IMR-90 (cell line): ENCODE measurements at regions not wholly inside any gene's neighbourhood (a gene's known extent, or its start where the extent isn't known, plus 50 kb on each side); places are given as distances from the start of the nearest gene placed in this dataset.
A peak's percentile ranks its signal among the peaks of the same experiment; 100 is the strongest.

ENCODE experiments used
- ATAC-seq: fragments of 200-7000 bp; cut with Tn5 transposase; 2 replicates; pipeline ENCODE4 v1.9.1; 2020; ENCODE audit warnings: low read depth, mild to moderate bottlenecking, moderate library complexity
- BruUV-seq: library from RNA; stranded (reverse); fragments of 400-500 nt; replicated peaks from 2 replicates; lab custom pipeline; 2021; lab: Mats Ljungman, UMichigan
- CTCF ChIA-PET: fragments of 300-600 bp; formaldehyde crosslinking; extraction: SDS; loops from one replicate; lab custom pipeline; 2021; ENCODE audit warnings: antibody characterized with exemption; lab: Yijun Ruan, JAX
- POLR2A ChIA-PET: fragments of 300-600 bp; sonication (Branson Sonifier 250); formaldehyde crosslinking; loops from one replicate; lab custom pipeline; 2022; ENCODE audit warnings: antibody characterized with exemption; ENCODE audit not compliant: unreplicated experiment; lab: Charles Lee
- DNase-seq: peaks from one replicate; pipeline ENCODE4 v3.0.0; 2013
- H2AFZ ChIP-seq: replicated peaks from 2 replicates; pipeline ENCODE3; 2013; ENCODE audit warnings: low read length, mild to moderate bottlenecking; ENCODE audit not compliant: poor library complexity
- H2AK5ac ChIP-seq: 2 replicates; pipeline ENCODE4 v1.6.1; 2013; ENCODE audit warnings: low read depth, low read length, inconsistent platforms
- H2AK9ac ChIP-seq: replicated peaks from 2 replicates; pipeline ENCODE3; 2013; ENCODE audit warnings: mild to moderate bottlenecking, low read depth, low read length, moderate library complexity; ENCODE audit not compliant: poor library complexity
- H2BK120ac ChIP-seq: 2 replicates; pipeline ENCODE4 v1.6.1; 2013; ENCODE audit warnings: low read depth, low read length, inconsistent platforms
- H2BK15ac ChIP-seq: 3 replicates; pipeline ENCODE4 v1.6.1; 2013; ENCODE audit warnings: low read depth, low read length, inconsistent platforms
- H2BK20ac ChIP-seq: 2 replicates; pipeline ENCODE4 v1.6.1; 2013; ENCODE audit warnings: low read depth, mild to moderate bottlenecking, inconsistent platforms, low read length, moderate library complexity
- H2BK5ac ChIP-seq: 2 replicates; pipeline ENCODE4 v1.6.1; 2013; ENCODE audit warnings: mild to moderate bottlenecking, low read depth, low read length, inconsistent platforms; ENCODE audit not compliant: poor library complexity, severe bottlenecking
- H3K14ac ChIP-seq: replicated peaks from 2 replicates; pipeline ENCODE4 v1.6.1; 2013; ENCODE audit warnings: low read depth, low read length, inconsistent platforms
- H3K18ac ChIP-seq: 2 replicates; pipeline ENCODE4 v1.6.1; 2013; ENCODE audit warnings: low read depth, low read length, control low read depth
- H3K23ac ChIP-seq: 2 replicates; pipeline ENCODE4 v1.6.1; 2013; ENCODE audit warnings: low read depth, low read length, inconsistent platforms
- H3K27ac ChIP-seq: 2 replicates; pipeline ENCODE4 v1.5.1; 2013; ENCODE audit warnings: mild to moderate bottlenecking, control low read depth, low read length; ENCODE audit not compliant: insufficient read depth
- H3K27me3 ChIP-seq: 2 replicates; pipeline ENCODE4 v1.6.1; 2013; ENCODE audit warnings: low read length; ENCODE audit not compliant: control insufficient read depth, insufficient read depth
- H3K36me3 ChIP-seq: 2 replicates; pipeline ENCODE4 v1.6.1; 2013; ENCODE audit warnings: low read length, mixed read lengths; ENCODE audit not compliant: control insufficient read depth, insufficient read depth
- H3K4ac ChIP-seq: 2 replicates; pipeline ENCODE4 v1.6.1; 2013; ENCODE audit warnings: low read depth, low read length, inconsistent platforms
- H3K4me1 ChIP-seq: 2 replicates; pipeline ENCODE4 v1.6.1; 2013; ENCODE audit warnings: low read length, mixed read lengths; ENCODE audit not compliant: control insufficient read depth, insufficient read depth
- H3K4me2 ChIP-seq: 2 replicates; pipeline ENCODE4 v1.6.1; 2013; ENCODE audit warnings: low read depth, mild to moderate bottlenecking, control low read depth, low read length, moderate library complexity
- H3K4me3 ChIP-seq: 2 replicates; pipeline ENCODE4 v1.5.1; 2013; ENCODE audit warnings: low read depth, mild to moderate bottlenecking, control low read depth, low read length, moderate library complexity; ENCODE audit not compliant: insufficient read depth
- H3K56ac ChIP-seq: 2 replicates; pipeline ENCODE4 v1.6.1; 2013; ENCODE audit warnings: low read length, inconsistent platforms; ENCODE audit not compliant: insufficient read depth; ENCODE audit errors: extremely low read depth
- H3K79me1 ChIP-seq, 2 experiments: 2 replicates each; pipeline ENCODE4 v1.6.1; 2013; ENCODE audit warnings: low read length in 2 of 2, inconsistent platforms in 1 of 2, low read depth in 1 of 2
- H3K9ac ChIP-seq: 2 replicates; pipeline ENCODE4 v1.6.1; 2013; ENCODE audit warnings: low read depth, low read length, control low read depth
- H3K9me1 ChIP-seq: 2 replicates; pipeline ENCODE4 v1.6.1; 2013; ENCODE audit warnings: low read length, inconsistent platforms; ENCODE audit not compliant: insufficient read depth
- H3K9me3 ChIP-seq: 2 replicates; pipeline ENCODE4 v1.6.1; 2013; ENCODE audit warnings: low read length; ENCODE audit not compliant: control insufficient read depth, insufficient read depth
- H4K20me1 ChIP-seq: 2 replicates; pipeline ENCODE4 v1.6.1; 2013; ENCODE audit warnings: low read length, inconsistent platforms; ENCODE audit not compliant: insufficient read depth
- H4K5ac ChIP-seq: 2 replicates; pipeline ENCODE4 v1.6.1; 2013; ENCODE audit warnings: mild to moderate bottlenecking, low read depth, low read length, control low read depth
- H4K8ac ChIP-seq, 2 experiments: 2 replicates each; pipeline ENCODE4 v1.6.1; 2013; ENCODE audit warnings: low read depth in 2 of 2, low read length in 2 of 2, control low read depth in 1 of 2, inconsistent platforms in 1 of 2
- H4K91ac ChIP-seq: 2 replicates; pipeline ENCODE4 v1.6.1; 2013; ENCODE audit warnings: low read depth, low read length, inconsistent platforms; ENCODE audit not compliant: insufficient read depth
- BHLHE40 ChIP-seq: fragments of 150-350 bp; IDR thresholded peaks from 2 replicates; pipeline ENCODE4 v1.6.1; 2016; ENCODE audit warnings: mild to moderate bottlenecking, low read depth, low read length
- CEBPB ChIP-seq: IDR thresholded peaks from 2 replicates; pipeline ENCODE4 v1.6.1; 2012; ENCODE audit warnings: low read depth, low read length, improper control_type of control experiment
- CTCF ChIP-seq: conservative IDR thresholded peaks from 2 replicates; pipeline ENCODE4 v1.5.1; 2012; ENCODE audit warnings: mild to moderate bottlenecking, low read depth, low read length, improper control_type of control experiment
- FOS ChIP-seq: fragments of 150-350 bp; IDR thresholded peaks from 2 replicates; pipeline ENCODE4 v1.6.1; 2016; ENCODE audit warnings: low read depth, low read length
- MXI1 ChIP-seq: IDR thresholded peaks from 2 replicates; pipeline ENCODE4 v1.6.1; 2012; ENCODE audit warnings: low read depth, mild to moderate bottlenecking, low read length, moderate library complexity, borderline replicate concordance
- USF2 ChIP-seq: fragments of 150-350 bp; IDR thresholded peaks from 2 replicates; pipeline ENCODE4 v1.6.1; 2017; ENCODE audit warnings: mild to moderate bottlenecking, antibody characterized with exemption, low read length, low read depth
- WGBS, 2 experiments: methylation state at CpG; one replicate each; pipeline versions ENCODE4 v1.1.5 to v1.1.7; 2013; ENCODE audit warnings: missing lambda C conversion rate in 2 of 2; ENCODE audit not compliant: insufficient read length in 1 of 2; ENCODE audit errors: extremely low coverage in 2 of 2; 5-methylcytosine and 5-hydroxymethylcytosine counted together
- dilution Hi-C: fragments of 300-500 bp; cut with HindIII; formaldehyde crosslinking; loops from one replicate; pipeline ENCODE4 v1.14.3; 2018; ENCODE audit warnings: low sequenced_read_pairs; ENCODE audit not compliant: unreplicated experiment
- in situ Hi-C: fragments of 300-500 bp; cut with MboI; formaldehyde crosslinking; loops from 3 replicates; pipeline ENCODE4 v1.14.3; 2019; ENCODE audit warnings: low sequenced_read_pairs, inconsistent platforms, mixed read lengths
- intact Hi-C: fragments of 100-400 bp; cut with micrococcal nuclease; formaldehyde crosslinking; loops from 2 replicates; pipeline ENCODE4 v1.10.0; 2022

GRCh38 chr6:1100269-1100668, 211.6 kb upstream of the FOXQ1 start:
- Histone ChIP-seq H3K56ac (no peak overlapping the region), H4K20me1 (no peaks in the 10 kb centered on the region), H2AK5ac (peak overlapping the region; percentile 2; the same call in 1 of the 2 replicates), H3K4me3 (no peak overlapping the region), H4K91ac (no peak overlapping the region; the same call in 1 of the 2 replicates), H4K5ac (no peak overlapping the region), H3K27me3 (no peaks in the 10 kb centered on the region; the same call in 1 of the 2 replicates), H3K9me3 (no peaks in the 10 kb centered on the region), H3K4ac (peak overlapping the region; percentile 20; the same call in 1 of the 2 replicates), H2BK15ac (no peak overlapping the region), H2BK20ac (no peak overlapping the region), H3K9me1 (no peaks in the 10 kb centered on the region; the same call in 1 of the 2 replicates), H2AK9ac (no peak overlapping the region), H3K36me3 (no peaks in the 10 kb centered on the region), H2BK120ac (peak overlapping the region; percentile 82), H3K27ac (no peak overlapping the region), H3K14ac (no peak overlapping the region), H3K9ac (no peak overlapping the region), H3K79me1 (no peaks in the 10 kb centered on the region), H3K23ac (no peak overlapping the region), H3K4me1 (peaks cover 9% of the 10 kb centered on the region; the same call in 1 of the 2 replicates), H2AFZ (no peak overlapping the region), H3K18ac (no peak overlapping the region), H2BK5ac (no peak overlapping the region), H4K8ac (no peak overlapping the region), H3K4me2 (no peak overlapping the region)
- TF ChIP-seq BHLHE40, result no peak
- TF ChIP-seq CEBPB, result no peak
- no peak for TF ChIP-seq FOS
- TF ChIP-seq CTCF, result no peak
- TF ChIP-seq USF2, result no peak
- TF ChIP-seq MXI1, result no peak
- BruUV-seq, result no TSS peak
- dilution Hi-C loops (no loop called here), intact Hi-C loops (no loop called here), in situ Hi-C loops (no loop called here)
- ChIA-PET POLR2A (no interaction called here), CTCF (no interaction called here)
- ATAC-seq, result no peak
- 74% methylated on average over 4 of the region's 8 CpGs; no CpG with 5 or more reads in 1 of the 2 experiments for WGBS, 2 experiments
- DNase-seq, result no peak
